ENCODE measurements at regions not wholly inside any gene's neighbourhood (a gene's known extent, or its start where the extent isn't known, plus 50 kb on each side); places are given as distances from the start of the nearest gene placed in this dataset.
"Not testable (repeated sequence)": the region's sequence is repeated elsewhere in the genome, so short reads cannot be mapped to it uniquely, and the experiment has no call there.

- Histone ChIP-seq H3K4me3 (ENCODE audit: low read depth, low read length) (no peak overlapping the region), H3K27me3 (ENCODE audit: control insufficient read depth, insufficient read depth, low read length) (no peaks in the 10 kb centered on the region), H3K9me3 (ENCODE audit: control insufficient read depth, insufficient read depth, low read length) (no peaks in the 10 kb centered on the region), H3K27ac (ENCODE audit: low read depth, low read length) (peak overlapping the region; percentile 67)
- ChIA-PET CTCF (interaction anchor here (0.6 to 1.7 kb wide), 11 partner anchors 10 to 233 kb away, joined by 3 to 8 read pairs (median 3); no protein-coding TSS in a partner anchor), POLR2A (interaction anchor here (0.7 to 3.2 kb wide), 14 partner anchors 14 to 738 kb away, joined by 3 to 55 read pairs (median 4); no protein-coding TSS in a partner anchor)
- TF ChIP-seq CTCF (IDR thresholded peaks at IDR 0.05; ENCODE audit: low read depth, low read length) = peak; percentile 43
- DNase-seq (ENCODE audit: low read depth, low spot score) = no peak
These were observed 134.3 kb downstream of the MACROH2A1 start for GRCh38 chr5:135264451-135265440.

- no peak overlapping the region for H3K27ac ChIP-seq (ENCODE audit: low read depth, low read length)
- ChIA-PET CTCF (no interaction called here), POLR2A (interaction anchor here (3.2 kb wide), 1 partner anchor 54 kb away, joined by 55 read pairs; no protein-coding TSS in a partner anchor)
- TF ChIP-seq CTCF (IDR thresholded peaks at IDR 0.05; ENCODE audit: low read depth, low read length) = no peak
- no peak overlapping the region for H3K4me3 ChIP-seq (ENCODE audit: low read depth, low read length)
- no peak for DNase-seq (ENCODE audit: low read depth, low spot score)
- no peaks in the 10 kb centered on the region for H3K9me3 ChIP-seq (ENCODE audit: control insufficient read depth, insufficient read depth, low read length)
- H3K27me3 ChIP-seq (ENCODE audit: control insufficient read depth, insufficient read depth, low read length) = no peaks in the 10 kb centered on the region
These were observed 135.9 kb downstream of the MACROH2A1 start for GRCh38 chr5:135263022-135263668.

- H3K9me3 ChIP-seq (ENCODE audit: control insufficient read depth, insufficient read depth, low read length) = no peaks in the 10 kb centered on the region
- DNase-seq (ENCODE audit: low read depth, low spot score) = no peak
- no peak overlapping the region for H3K27ac ChIP-seq (ENCODE audit: low read depth, low read length)
- TF ChIP-seq CTCF (IDR thresholded peaks at IDR 0.05; ENCODE audit: low read depth, low read length) = no peak
- POLR2A ChIA-PET = no interaction called here
- no peaks in the 10 kb centered on the region for H3K27me3 ChIP-seq (ENCODE audit: control insufficient read depth, insufficient read depth, low read length)
- H3K4me3 ChIP-seq (ENCODE audit: low read depth, low read length) = no peak overlapping the region
- CTCF ChIA-PET = no interaction called here
These were observed 136.7 kb downstream of the MACROH2A1 start for GRCh38 chr5:135262364-135262763.

GRCh38 chr5:135260108-135260507, 138.9 kb downstream of the MACROH2A1 start:
- POLR2A ChIA-PET, CTCF ChIA-PET: not testable (repeated sequence)

GRCh38 chr5:135255461-135256178, 143.4 kb downstream of the MACROH2A1 start:
- Histone ChIP-seq H3K4me3 (ENCODE audit: low read depth, low read length) (no peak overlapping the region), H3K9me3 (ENCODE audit: control insufficient read depth, insufficient read depth, low read length) (no peaks in the 10 kb centered on the region), H3K27ac (ENCODE audit: low read depth, low read length) (no peak overlapping the region), H3K27me3 (ENCODE audit: control insufficient read depth, insufficient read depth, low read length) (no peaks in the 10 kb centered on the region)
- no peak for DNase-seq (ENCODE audit: low read depth, low spot score)
- ChIA-PET CTCF (no interaction called here), POLR2A (no interaction called here)
- TF ChIP-seq CTCF (IDR thresholded peaks at IDR 0.05; ENCODE audit: low read depth, low read length) = no peak

More at GRCh38 chr5:135260108-135260507, 138.9 kb downstream of the MACROH2A1 start:
- not testable (repeated sequence) for H3K4me3 ChIP-seq (ENCODE audit: low read depth, low read length); DNase-seq (ENCODE audit: low read depth, low spot score); H3K27me3 ChIP-seq (ENCODE audit: control insufficient read depth, insufficient read depth, low read length); H3K9me3 ChIP-seq (ENCODE audit: control insufficient read depth, insufficient read depth, low read length); H3K27ac ChIP-seq (ENCODE audit: low read depth, low read length)
